ENCODE measurements at regions not wholly inside any gene's neighbourhood (a gene's known extent, or its start where the extent isn't known, plus 50 kb on each side); places are given as distances from the start of the nearest gene placed in this dataset.

- no peak for DNase-seq
- Histone ChIP-seq H3K27ac (no peak overlapping the region), H3K9me3 (no peaks in the 10 kb centered on the region), H3K27me3 (no peaks in the 10 kb centered on the region), H3K36me3 (no peaks in the 10 kb centered on the region), H3K4me3 (no peak overlapping the region), H3K4me1 (no peaks in the 10 kb centered on the region)
- TF ChIP-seq POLR2A (IDR thresholded peaks at IDR 0.05) = no peak
- no peak for TF ChIP-seq CTCF (IDR thresholded peaks at IDR 0.05 in 4 of 5, conservative IDR thresholded peaks at IDR 0.05 in 1 of 5)
- intact Hi-C loops (cut with DNase I; ENCODE audit: low total_unique reads) = no loop called here
- no peak for ATAC-seq
- in situ Hi-C loops (cut with MboI; ENCODE audit: low sequenced_read_pairs in 4 of 4) = no loop called here
Observed at GRCh38 chr13:48890391-48890790, 85.3 kb upstream of the FNDC3A start.

- in situ Hi-C loops (cut with MboI; ENCODE audit: low sequenced_read_pairs in 4 of 4) (no loop called here), intact Hi-C loops (cut with DNase I; ENCODE audit: low total_unique reads) (no loop called here)
- Histone ChIP-seq H3K4me3 (no peak overlapping the region), H3K4me1 (no peaks in the 10 kb centered on the region), H3K27ac (no peak overlapping the region), H3K9me3 (no peaks in the 10 kb centered on the region), H3K27me3 (no peaks in the 10 kb centered on the region), H3K36me3 (no peaks in the 10 kb centered on the region)
- TF ChIP-seq CTCF (IDR thresholded peaks at IDR 0.05 in 4 of 5, conservative IDR thresholded peaks at IDR 0.05 in 1 of 5) (no peak), POLR2A (IDR thresholded peaks at IDR 0.05) (no peak)
- DNase-seq = no peak
- no peak for ATAC-seq
Observed at GRCh38 chr13:48891586-48891985, 84.1 kb upstream of the FNDC3A start.

- Histone ChIP-seq H3K4me3 (no peak overlapping the region), H3K27me3 (no peaks in the 10 kb centered on the region), H3K27ac (no peak overlapping the region), H3K36me3 (no peaks in the 10 kb centered on the region), H3K9me3 (no peaks in the 10 kb centered on the region), H3K4me1 (no peaks in the 10 kb centered on the region)
- intact Hi-C loops (cut with DNase I; ENCODE audit: low total_unique reads) (no loop called here), in situ Hi-C loops (cut with MboI; ENCODE audit: low sequenced_read_pairs in 4 of 4) (no loop called here)
- no peak for TF ChIP-seq CTCF (IDR thresholded peaks at IDR 0.05 in 4 of 5, conservative IDR thresholded peaks at IDR 0.05 in 1 of 5)
- no peak for TF ChIP-seq POLR2A (IDR thresholded peaks at IDR 0.05)
- no peak for DNase-seq
- no peak for ATAC-seq
Observed at GRCh38 chr13:48892053-48892687, 83.5 kb upstream of the FNDC3A start.

- H3K4me3 ChIP-seq = no peak overlapping the region
- no peaks in the 10 kb centered on the region for H3K9me3 ChIP-seq
- intact Hi-C loops (cut with DNase I; ENCODE audit: low total_unique reads) (no loop called here), in situ Hi-C loops (cut with MboI; ENCODE audit: low sequenced_read_pairs in 4 of 4) (no loop called here)
- H3K4me1 ChIP-seq = no peaks in the 10 kb centered on the region
- H3K36me3 ChIP-seq = no peaks in the 10 kb centered on the region
- no peaks in the 10 kb centered on the region for H3K27me3 ChIP-seq
- ATAC-seq = no peak
- TF ChIP-seq POLR2A (IDR thresholded peaks at IDR 0.05) = no peak
- no peak for TF ChIP-seq CTCF (IDR thresholded peaks at IDR 0.05 in 4 of 5, conservative IDR thresholded peaks at IDR 0.05 in 1 of 5)
- no peak for DNase-seq
- no peak overlapping the region for H3K27ac ChIP-seq
Observed at GRCh38 chr13:48892688-48893075, 83.0 kb upstream of the FNDC3A start.

GRCh38 chr13:48896312-48896711 lies 79.4 kb upstream of the FNDC3A start:
- TF ChIP-seq CTCF (IDR thresholded peaks at IDR 0.05 in 4 of 5, conservative IDR thresholded peaks at IDR 0.05 in 1 of 5) = no peak
- no peak for TF ChIP-seq POLR2A (IDR thresholded peaks at IDR 0.05)
- DNase-seq (no peak), ATAC-seq (no peak)
- Histone ChIP-seq H3K4me1 (no peaks in the 10 kb centered on the region), H3K27me3 (no peaks in the 10 kb centered on the region), H3K27ac (no peak overlapping the region), H3K4me3 (no peak overlapping the region), H3K36me3 (no peaks in the 10 kb centered on the region), H3K9me3 (no peaks in the 10 kb centered on the region)
- in situ Hi-C loops (cut with MboI; ENCODE audit: low sequenced_read_pairs in 4 of 4) = no loop called here
- intact Hi-C loops (cut with DNase I; ENCODE audit: low total_unique reads) = no loop called here
